H7 (cell line): ENCODE measurements at regions not wholly inside any gene's neighbourhood (a gene's known extent, or its start where the extent isn't known, plus 50 kb on each side); places are given as distances from the start of the nearest gene placed in this dataset.
"Not testable (repeated sequence)": the region's sequence is repeated elsewhere in the genome, so short reads cannot be mapped to it uniquely, and the experiment has no call there.

Experiments used
- DNase-seq: peaks from one replicate; pipeline ENCODE4 v3.0.0; 2012
- H3K27me3 ChIP-seq: 2 replicates; pipeline ENCODE4 v1.6.0; 2011; ENCODE audit warnings: mild to moderate bottlenecking, low read length; ENCODE audit not compliant: control insufficient read depth, insufficient read depth
- H3K36me3 ChIP-seq: replicated peaks from 2 replicates; pipeline ENCODE4 v1.5.1; 2011; ENCODE audit warnings: low read length; ENCODE audit not compliant: control insufficient read depth, insufficient read depth
- H3K4me3 ChIP-seq: 2 replicates; pipeline ENCODE4 v1.5.1; 2011; ENCODE audit warnings: low read depth, mild to moderate bottlenecking, control low read depth, low read length, moderate library complexity; ENCODE audit not compliant: insufficient read depth

GRCh38 chr4:128673159-128673558 lies 136.3 kb upstream of the JADE1 start:
- not testable (repeated sequence) for H3K36me3 ChIP-seq, H3K4me3 ChIP-seq, H3K27me3 ChIP-seq, DNase-seq

GRCh38 chr4:128672596-128672995 lies 136.9 kb upstream of the JADE1 start:
- DNase-seq, H3K4me3 ChIP-seq, H3K36me3 ChIP-seq, H3K27me3 ChIP-seq: not testable (repeated sequence)

GRCh38 chr4:128670513-128670912 lies 139.0 kb upstream of the JADE1 start:
- no peaks in the 10 kb centered on the region; the same call in 1 of the 2 replicates for H3K36me3 ChIP-seq
- no peaks in the 10 kb centered on the region for H3K27me3 ChIP-seq
- no peak overlapping the region for H3K4me3 ChIP-seq
- no peak for DNase-seq

GRCh38 chr4:128668566-128668965 lies 140.9 kb upstream of the JADE1 start:
- no peaks in the 10 kb centered on the region; the same call in 1 of the 2 replicates for H3K36me3 ChIP-seq
- H3K27me3 ChIP-seq: no peaks in the 10 kb centered on the region
- DNase-seq: no peak
- no peak overlapping the region for H3K4me3 ChIP-seq

- Histone ChIP-seq H3K27me3 (no peaks in the 10 kb centered on the region), H3K36me3 (no peaks in the 10 kb centered on the region), H3K4me3 (no peak overlapping the region)
- DNase-seq: no peak
Measured at GRCh38 chr4:128665514-128665913, 144.0 kb upstream of the JADE1 start.

GRCh38 chr4:128663325-128663724 lies 146.2 kb upstream of the JADE1 start:
- no peak for DNase-seq
- Histone ChIP-seq H3K36me3 (no peaks in the 10 kb centered on the region), H3K4me3 (no peak overlapping the region), H3K27me3 (no peaks in the 10 kb centered on the region)

- Histone ChIP-seq H3K36me3 (no peaks in the 10 kb centered on the region), H3K4me3 (no peak overlapping the region), H3K27me3 (no peaks in the 10 kb centered on the region)
- peak; percentile 35 for DNase-seq
Measured at GRCh38 chr4:128661479-128661878, 148.0 kb upstream of the JADE1 start.

- H3K36me3 ChIP-seq: no peaks in the 10 kb centered on the region
- DNase-seq: no peak
- no peak overlapping the region for H3K4me3 ChIP-seq
- no peaks in the 10 kb centered on the region for H3K27me3 ChIP-seq
Measured at GRCh38 chr4:128660361-128661215, 148.9 kb upstream of the JADE1 start.

- no peak overlapping the region for H3K4me3 ChIP-seq
- H3K36me3 ChIP-seq: no peaks in the 10 kb centered on the region
- DNase-seq: no peak
- H3K27me3 ChIP-seq: no peaks in the 10 kb centered on the region
Measured at GRCh38 chr4:128658214-128658631, 151.3 kb upstream of the JADE1 start.

GRCh38 chr4:128657638-128658037 lies 151.9 kb upstream of the JADE1 start:
- Histone ChIP-seq H3K4me3 (no peak overlapping the region), H3K36me3 (no peaks in the 10 kb centered on the region), H3K27me3 (no peaks in the 10 kb centered on the region)
- DNase-seq: no peak

GRCh38 chr4:128654465-128654864 lies 155.0 kb upstream of the JADE1 start:
- no peaks in the 10 kb centered on the region for H3K27me3 ChIP-seq
- H3K36me3 ChIP-seq: no peaks in the 10 kb centered on the region
- DNase-seq: no peak
- no peak overlapping the region for H3K4me3 ChIP-seq

GRCh38 chr4:128653527-128654444 lies 155.7 kb upstream of the JADE1 start:
- H3K4me3 ChIP-seq: no peak overlapping the region
- no peaks in the 10 kb centered on the region for H3K27me3 ChIP-seq
- DNase-seq: no peak
- no peaks in the 10 kb centered on the region for H3K36me3 ChIP-seq

- DNase-seq: no peak
Measured at GRCh38 chr4:128649575-128650205, 159.8 kb upstream of the JADE1 start.

GRCh38 chr4:128649161-128649560 lies 160.3 kb upstream of the JADE1 start:
- no peak overlapping the region for H3K4me3 ChIP-seq
- H3K36me3 ChIP-seq: no peaks in the 10 kb centered on the region
- no peaks in the 10 kb centered on the region for H3K27me3 ChIP-seq
- DNase-seq: no peak

More at GRCh38 chr4:128649575-128650205, 159.8 kb upstream of the JADE1 start:
- H3K4me3 ChIP-seq: no peak overlapping the region
- H3K27me3 ChIP-seq: no peaks in the 10 kb centered on the region
- H3K36me3 ChIP-seq: no peaks in the 10 kb centered on the region
